CD4-positive, alpha-beta T cell (primary cell): ENCODE measurements at regions not wholly inside any gene's neighbourhood (a gene's known extent, or its start where the extent isn't known, plus 50 kb on each side); places are given as distances from the start of the nearest gene placed in this dataset.
A peak's percentile ranks its signal among the peaks of the same experiment; 100 is the strongest.
"Not testable (repeated sequence)": the region's sequence is repeated elsewhere in the genome, so short reads cannot be mapped to it uniquely, and the experiment has no call there.

Source experiments
- ATAC-seq: fragments of 200-7000 bp; cut with Tn5 transposase; one replicate; pipeline ENCODE4 v1.10.0; 2022; ENCODE audit warnings: mild to moderate bottlenecking; ENCODE audit not compliant: poor library complexity
- CTCF ChIA-PET: fragments of 350-600 bp; sonication (Branson Sonifier 250); formaldehyde crosslinking; loops from one replicate; lab custom pipeline; 2021; ENCODE audit warnings: antibody characterized with exemption, inconsistent platforms; lab: Charles Lee
- POLR2A ChIA-PET: fragments of 350-600 bp; sonication (Branson Sonifier 250); formaldehyde crosslinking; loops from one replicate; lab custom pipeline; 2021; ENCODE audit warnings: antibody characterized with exemption, inconsistent platforms; lab: Charles Lee
- DNase-seq, 14 experiments: peaks; one replicate each; pipeline ENCODE4 v3.0.0-alpha.2; 2013 to 2020; ENCODE audit warnings: mixed read lengths in 2 of 14
- H3K27ac ChIP-seq, 2 donors: one replicate each; pipeline versions ENCODE4 v1.5.1 to v1.7.0; 2013; ENCODE audit warnings: low read length in 2 of 2, low read depth in 1 of 2, mild to moderate bottlenecking in 1 of 2
- H3K27me3 ChIP-seq, 2 experiments: 1 replicate in 1 of 2; 2 replicates in 1 of 2; pipeline versions ENCODE4 v1.6.1 to v1.7.0; 2013; ENCODE audit warnings: low read length in 2 of 2, control low read depth in 1 of 2, mild to moderate bottlenecking in 1 of 2, moderate library complexity in 1 of 2; ENCODE audit not compliant: insufficient read depth in 2 of 2, control insufficient read depth in 1 of 2
- H3K36me3 ChIP-seq: one replicate; pipeline ENCODE4 v1.6.1; 2013; ENCODE audit warnings: low read length, control low read depth; ENCODE audit not compliant: insufficient read depth
- H3K4me1 ChIP-seq: one replicate; pipeline ENCODE4 v1.6.1; 2013; ENCODE audit warnings: low read length, control low read depth; ENCODE audit not compliant: insufficient read depth
- H3K4me3 ChIP-seq: one replicate; pipeline ENCODE4 v1.5.1; 2013; ENCODE audit warnings: mild to moderate bottlenecking, low read length, moderate library complexity
- H3K9me3 ChIP-seq, 2 experiments: 1 replicate in 1 of 2; 2 replicates in 1 of 2; pipeline versions ENCODE4 v1.6.1 to v1.7.0; 2013; ENCODE audit warnings: low read length in 2 of 2, mild to moderate bottlenecking in 2 of 2, control low read depth in 1 of 2, moderate library complexity in 1 of 2; ENCODE audit not compliant: control insufficient read depth in 1 of 2, insufficient read depth in 1 of 2
- H3K27ac Mint-ChIP-seq: one replicate; pipeline ENCODE4 v1.8.0; 2020; ENCODE audit warnings: mixed read lengths
- H3K27me3 Mint-ChIP-seq: one replicate; pipeline ENCODE4 v1.8.0; 2021; ENCODE audit warnings: mixed read lengths
- H3K36me3 Mint-ChIP-seq: one replicate; pipeline ENCODE4 v1.8.0; 2021; ENCODE audit warnings: low read depth, mixed read lengths
- H3K4me1 Mint-ChIP-seq: one replicate; pipeline ENCODE4 v1.8.0; 2021; ENCODE audit warnings: low read depth, mixed read lengths
- H3K4me3 Mint-ChIP-seq: one replicate; pipeline ENCODE4 v1.8.0; 2020; ENCODE audit warnings: mild to moderate bottlenecking, mixed read lengths
- H3K9me3 Mint-ChIP-seq: one replicate; pipeline ENCODE4 v1.8.0; 2020; ENCODE audit warnings: mixed read lengths
- intact Hi-C, 2 experiments: fragments of 100-400 bp; cut with DNase I in 1 of 2; cut with micrococcal nuclease in 1 of 2; formaldehyde crosslinking; loops; one replicate each; pipeline versions ENCODE4 v1.15.1 to v1.9.0; 2023 to 2025; cut with DNase I, micrococcal nuclease
- TF ChIP-seq, protein P1 (sequence below): fragments of 200-600 bp; IDR thresholded peaks from one replicate; pipeline ENCODE4 v1.8.0; 2022; ENCODE audit warnings: antibody characterized with exemption, mild to moderate bottlenecking

DNA sequence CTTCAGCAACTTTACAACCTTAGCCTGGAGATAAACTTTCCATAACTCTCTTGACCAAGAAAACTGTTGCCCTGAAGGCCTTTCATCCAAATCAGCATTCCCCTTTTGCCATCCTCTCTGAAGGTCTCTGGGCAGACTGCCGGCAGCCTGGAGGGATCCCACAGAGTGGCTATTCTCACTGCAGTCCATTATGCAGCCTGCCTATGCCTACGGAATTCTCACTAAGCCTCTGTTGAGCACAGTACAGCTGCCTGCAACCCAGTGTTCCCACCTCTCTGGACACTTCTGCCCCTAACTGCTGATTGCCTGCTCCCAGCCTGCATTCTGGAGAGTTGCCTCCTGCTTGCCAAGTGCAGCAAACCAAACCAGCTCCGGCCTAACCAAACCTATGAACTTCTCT is 548.9 kb upstream of the STEAP1 start:
- ChIA-PET CTCF (no interaction called here), POLR2A (no interaction called here)
- H3K9me3 Mint-ChIP-seq = no peaks in the 10 kb centered on the region
- Histone ChIP-seq H3K4me1 (peaks cover 9% of the 10 kb centered on the region), H3K27me3 (no peaks in the 10 kb centered on the region), H3K9me3 (no peaks in the 10 kb centered on the region), H3K27ac (no peak overlapping the region), H3K36me3 (no peaks in the 10 kb centered on the region), H3K4me3 (no peak overlapping the region)
- intact Hi-C loops = no loop called here
- DNase-seq = peak in 1 of 14 experiments; percentile 3
- H3K4me3 Mint-ChIP-seq = no peak overlapping the region
- TF ChIP-seq, protein P1, sequence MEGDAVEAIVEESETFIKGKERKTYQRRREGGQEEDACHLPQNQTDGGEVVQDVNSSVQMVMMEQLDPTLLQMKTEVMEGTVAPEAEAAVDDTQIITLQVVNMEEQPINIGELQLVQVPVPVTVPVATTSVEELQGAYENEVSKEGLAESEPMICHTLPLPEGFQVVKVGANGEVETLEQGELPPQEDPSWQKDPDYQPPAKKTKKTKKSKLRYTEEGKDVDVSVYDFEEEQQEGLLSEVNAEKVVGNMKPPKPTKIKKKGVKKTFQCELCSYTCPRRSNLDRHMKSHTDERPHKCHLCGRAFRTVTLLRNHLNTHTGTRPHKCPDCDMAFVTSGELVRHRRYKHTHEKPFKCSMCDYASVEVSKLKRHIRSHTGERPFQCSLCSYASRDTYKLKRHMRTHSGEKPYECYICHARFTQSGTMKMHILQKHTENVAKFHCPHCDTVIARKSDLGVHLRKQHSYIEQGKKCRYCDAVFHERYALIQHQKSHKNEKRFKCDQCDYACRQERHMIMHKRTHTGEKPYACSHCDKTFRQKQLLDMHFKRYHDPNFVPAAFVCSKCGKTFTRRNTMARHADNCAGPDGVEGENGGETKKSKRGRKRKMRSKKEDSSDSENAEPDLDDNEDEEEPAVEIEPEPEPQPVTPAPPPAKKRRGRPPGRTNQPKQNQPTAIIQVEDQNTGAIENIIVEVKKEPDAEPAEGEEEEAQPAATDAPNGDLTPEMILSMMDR = no peak
- H3K4me1 Mint-ChIP-seq = peaks cover 69% of the 10 kb centered on the region
- no peaks in the 10 kb centered on the region for H3K27me3 Mint-ChIP-seq
- ATAC-seq = no peak
- H3K36me3 Mint-ChIP-seq = peaks cover 4% of the 10 kb centered on the region
- peak overlapping the region; percentile 57 for H3K27ac Mint-ChIP-seq

GRCh38 chr7:89606511-89606910 is 547.8 kb upstream of the STEAP1 start:
- Mint-ChIP-seq H3K9me3 (no peaks in the 10 kb centered on the region), H3K4me3 (peak overlapping the region; percentile 49), H3K27ac (peak overlapping the region; percentile 81), H3K4me1 (peaks cover 74% of the 10 kb centered on the region), H3K27me3 (no peaks in the 10 kb centered on the region), H3K36me3 (peaks cover 4% of the 10 kb centered on the region)
- ATAC-seq (no peak), DNase-seq (peak in 1 of 14 experiments; percentile 4)
- H3K9me3 ChIP-seq = no peaks in the 10 kb centered on the region
- H3K4me3 ChIP-seq = no peak overlapping the region
- TF ChIP-seq, protein P1 = no peak
- intact Hi-C loops = no loop called here
- no peaks in the 10 kb centered on the region for H3K36me3 ChIP-seq
- CTCF ChIA-PET = no interaction called here
- H3K27me3 ChIP-seq = no peaks in the 10 kb centered on the region
- POLR2A ChIA-PET = no interaction called here
- H3K4me1 ChIP-seq = peaks cover 9% of the 10 kb centered on the region
- peak overlapping the region in 1 of 2 donors; percentile 47 for H3K27ac ChIP-seq

GRCh38 chr7:89607792-89608191 is 546.5 kb upstream of the STEAP1 start:
- Mint-ChIP-seq H3K27ac (peak overlapping the region; percentile 81), H3K27me3 (no peaks in the 10 kb centered on the region), H3K4me3 (peak overlapping the region; percentile 63), H3K4me1 (peaks cover 74% of the 10 kb centered on the region), H3K36me3 (peaks cover 4% of the 10 kb centered on the region), H3K9me3 (peaks cover 2% of the 10 kb centered on the region)
- TF ChIP-seq, protein P1 = no peak
- H3K27ac ChIP-seq = peak overlapping the region in 1 of 2 donors; percentile 28
- intact Hi-C loops = no loop called here
- ATAC-seq (peak; percentile 66), DNase-seq (peak in 8 of 14 experiments; percentile 1 to 63 (median 45))
- no peaks in the 10 kb centered on the region for H3K36me3 ChIP-seq
- CTCF ChIA-PET = no interaction called here
- peaks cover 9% of the 10 kb centered on the region for H3K4me1 ChIP-seq
- H3K4me3 ChIP-seq = no peak overlapping the region
- H3K27me3 ChIP-seq = no peaks in the 10 kb centered on the region
- H3K9me3 ChIP-seq = no peaks in the 10 kb centered on the region
- POLR2A ChIA-PET = interaction anchor here (0.6 to 0.9 kb wide), 3 partner anchors 10 to 1389 kb away, joined by 3 to 5 read pairs (median 3); no protein-coding TSS in a partner anchor

- CTCF ChIA-PET, POLR2A ChIA-PET, intact Hi-C loops: not testable (repeated sequence)
Measured at GRCh38 chr7:89616829-89617228, 537.4 kb upstream of the STEAP1 start.

More at GRCh38 chr7:89616829-89617228, 537.4 kb upstream of the STEAP1 start:
- not testable (repeated sequence) for H3K4me3 Mint-ChIP-seq, H3K4me1 ChIP-seq, H3K27me3 Mint-ChIP-seq, H3K36me3 Mint-ChIP-seq, H3K27ac Mint-ChIP-seq, H3K9me3 ChIP-seq, H3K27me3 ChIP-seq, H3K9me3 Mint-ChIP-seq, DNase-seq, H3K27ac ChIP-seq, H3K4me3 ChIP-seq, H3K36me3 ChIP-seq, ATAC-seq
- H3K4me1 Mint-ChIP-seq = peaks cover 13% of the 10 kb centered on the region
